EH (cell line): ENCODE measurements at regions not wholly inside any gene's neighbourhood (a gene's known extent, or its start where the extent isn't known, plus 50 kb on each side); places are given as distances from the start of the nearest gene placed in this dataset.
A peak's percentile ranks its signal among the peaks of the same experiment; 100 is the strongest.

Experiments used
- DNase-seq: peaks from one replicate; pipeline ENCODE4 v3.0.0-alpha.2; 2015; ENCODE audit warnings: low read depth

GRCh38 chr4:20403846-20404245 lies 152.1 kb downstream of the SLIT2 start:
- DNase-seq = no peak

- DNase-seq = peak; percentile 39
Observed at GRCh38 chr4:20408611-20409010, 156.9 kb downstream of the SLIT2 start.

GRCh38 chr4:20412072-20412471 lies 160.4 kb downstream of the SLIT2 start:
- no peak for DNase-seq

GRCh38 chr4:20416800-20417199 lies 165.1 kb downstream of the SLIT2 start:
- DNase-seq = peak; percentile 31

GRCh38 chr4:20418861-20419451 lies 167.3 kb downstream of the SLIT2 start:
- peak; percentile 76 for DNase-seq

- no peak for DNase-seq
Observed at GRCh38 chr4:20420916-20421602, 169.4 kb downstream of the SLIT2 start.

GRCh38 chr4:20421603-20421985 lies 169.9 kb downstream of the SLIT2 start:
- DNase-seq = peak; percentile 27

GRCh38 chr4:20422398-20422797 lies 170.7 kb downstream of the SLIT2 start:
- DNase-seq = peak; percentile 60

GRCh38 chr4:20423420-20423819 lies 171.7 kb downstream of the SLIT2 start:
- DNase-seq = no peak

GRCh38 chr4:20426028-20426427 lies 174.3 kb downstream of the SLIT2 start:
- no peak for DNase-seq

- DNase-seq = peak; percentile 44
Observed at GRCh38 chr4:20428436-20429160, 176.9 kb downstream of the SLIT2 start.

GRCh38 chr4:20430259-20430941 lies 178.7 kb downstream of the SLIT2 start:
- peak; percentile 48 for DNase-seq

GRCh38 chr4:20431543-20431951 lies 179.8 kb downstream of the SLIT2 start:
- DNase-seq = no peak

GRCh38 chr4:20432088-20432487 lies 180.4 kb downstream of the SLIT2 start:
- peak; percentile 46 for DNase-seq

GRCh38 chr4:20433097-20433705 lies 181.5 kb downstream of the SLIT2 start:
- DNase-seq = no peak

GRCh38 chr4:20440170-20440569 lies 188.5 kb downstream of the SLIT2 start:
- DNase-seq = no peak

- no peak for DNase-seq
Observed at GRCh38 chr4:20443015-20443805, 191.5 kb downstream of the SLIT2 start.

GRCh38 chr4:20444599-20445337 lies 193.1 kb downstream of the SLIT2 start:
- no peak for DNase-seq

GRCh38 chr4:20445933-20446723 lies 194.4 kb downstream of the SLIT2 start:
- DNase-seq = no peak

- DNase-seq = no peak
Observed at GRCh38 chr4:20447103-20447502, 195.4 kb downstream of the SLIT2 start.
